ENCODE measurements at regions not wholly inside any gene's neighbourhood (a gene's known extent, or its start where the extent isn't known, plus 50 kb on each side); places are given as distances from the start of the nearest gene placed in this dataset.

DNA sequence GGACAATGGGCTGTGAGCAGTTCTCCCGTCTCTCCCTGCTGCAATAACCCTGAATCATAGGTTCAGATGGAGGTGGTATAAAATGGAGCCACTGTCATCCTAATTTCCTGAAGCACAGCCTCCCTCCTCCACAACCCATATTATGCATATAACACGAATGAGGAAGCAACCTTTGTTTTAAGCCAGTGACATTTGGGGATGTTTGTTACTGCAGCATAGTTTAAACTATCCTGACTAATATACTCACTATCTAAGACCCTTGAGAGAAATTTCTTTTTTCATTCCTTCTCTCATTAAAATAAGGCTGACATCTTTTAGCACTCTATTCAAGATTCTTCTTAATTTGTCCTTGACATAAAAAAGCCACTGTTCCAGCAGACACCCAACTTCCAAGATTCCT, 413.4 kb downstream of the SOX9 start:
- DNase-seq = no peak

DNA sequence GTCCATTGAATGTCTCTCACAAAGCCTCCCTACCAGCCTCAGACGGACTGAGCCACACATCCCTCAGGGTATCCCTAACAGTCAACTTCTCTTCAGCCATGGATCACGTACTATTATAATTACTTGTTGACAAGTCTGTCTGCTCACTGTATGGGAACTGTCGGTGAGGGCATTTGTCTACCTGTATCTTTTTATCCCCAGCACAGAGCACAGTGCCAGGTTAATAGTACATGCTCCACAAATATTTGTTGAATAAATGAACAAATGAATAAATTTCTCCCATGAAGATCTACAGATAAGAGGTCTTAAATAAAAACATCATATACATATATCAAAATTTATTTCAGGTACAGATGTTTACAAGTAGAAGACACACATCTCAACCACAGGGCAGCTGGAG, 414.0 kb downstream of the SOX9 start:
- no peak for DNase-seq

- DNase-seq = no peak
These were observed 414.5 kb downstream of the SOX9 start for GRCh38 chr17:72535346-72535745.

GRCh38 chr17:72535779-72536178, 415.0 kb downstream of the SOX9 start:
- no peak for DNase-seq

GRCh38 chr17:72536788-72537187, 416.0 kb downstream of the SOX9 start:
- DNase-seq = no peak

DNA sequence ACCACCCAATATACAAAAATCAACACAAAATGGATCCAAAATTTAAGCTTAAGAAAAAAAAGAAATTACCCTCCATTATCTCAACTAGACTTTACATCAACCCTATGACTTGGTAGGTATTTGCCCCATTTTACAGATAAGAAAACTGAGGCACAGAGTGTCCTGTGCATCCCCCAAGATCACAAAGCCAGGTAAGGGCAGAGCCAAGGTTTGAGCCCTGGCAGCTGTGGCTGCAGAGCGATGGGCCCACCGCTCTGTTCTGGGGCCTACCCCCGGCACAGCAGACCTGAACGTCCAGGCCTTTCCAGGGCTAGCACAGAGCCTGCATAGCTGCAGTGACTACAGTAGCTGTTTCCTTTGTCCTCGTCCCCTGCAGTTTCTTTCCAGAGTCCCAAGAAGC, 417.6 kb downstream of the SOX9 start:
- DNase-seq = no peak

- DNase-seq = no peak
These were observed 418.1 kb downstream of the SOX9 start for GRCh38 chr17:72538901-72539352.

DNA sequence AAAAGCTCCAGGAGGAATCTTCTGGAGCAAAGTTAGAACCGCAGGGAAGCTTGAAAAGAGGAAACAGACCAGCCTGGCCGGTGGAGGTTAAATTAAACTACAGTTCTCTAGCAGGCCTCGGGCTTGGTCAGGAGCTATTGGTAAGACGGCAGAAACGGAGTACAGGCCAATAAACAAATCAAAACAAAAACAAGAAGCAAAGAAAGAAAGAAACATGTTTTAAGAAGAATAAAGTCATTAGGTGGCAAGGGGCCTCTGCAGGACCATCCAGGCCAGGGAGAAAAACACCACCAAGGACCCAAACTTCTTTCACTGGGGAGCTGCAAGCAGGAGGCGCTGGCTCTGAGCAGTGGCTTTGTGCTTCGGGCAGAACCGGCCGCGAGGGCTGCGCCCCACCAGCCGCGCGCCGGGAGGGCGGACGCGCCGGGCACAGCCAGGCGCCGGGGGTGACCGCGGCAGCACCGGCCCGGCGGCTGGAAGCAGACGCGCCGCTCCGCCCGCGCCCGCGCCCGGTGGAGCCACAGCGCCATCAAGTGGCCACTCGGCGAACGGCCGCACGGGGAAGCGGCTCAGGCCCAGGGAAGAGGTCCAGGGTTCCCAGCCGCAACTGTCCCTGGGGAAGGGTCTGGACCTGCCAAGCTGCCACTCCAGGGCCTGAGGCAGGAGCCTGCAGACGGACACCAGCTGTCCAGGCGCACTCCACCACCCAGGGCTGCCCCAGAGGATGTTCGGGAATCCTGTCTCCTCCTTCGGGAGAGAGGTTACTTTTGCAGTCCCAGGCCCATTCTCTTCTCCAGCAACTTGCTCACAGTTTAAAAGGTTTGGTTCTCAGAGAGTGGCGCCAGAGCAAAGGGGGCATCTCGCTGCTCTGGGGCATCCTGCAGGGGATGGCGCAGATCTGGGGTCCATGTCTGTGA, 419.4 kb downstream of the SOX9 start:
- peak in 1 of 2 experiments; percentile 67 for DNase-seq

DNA sequence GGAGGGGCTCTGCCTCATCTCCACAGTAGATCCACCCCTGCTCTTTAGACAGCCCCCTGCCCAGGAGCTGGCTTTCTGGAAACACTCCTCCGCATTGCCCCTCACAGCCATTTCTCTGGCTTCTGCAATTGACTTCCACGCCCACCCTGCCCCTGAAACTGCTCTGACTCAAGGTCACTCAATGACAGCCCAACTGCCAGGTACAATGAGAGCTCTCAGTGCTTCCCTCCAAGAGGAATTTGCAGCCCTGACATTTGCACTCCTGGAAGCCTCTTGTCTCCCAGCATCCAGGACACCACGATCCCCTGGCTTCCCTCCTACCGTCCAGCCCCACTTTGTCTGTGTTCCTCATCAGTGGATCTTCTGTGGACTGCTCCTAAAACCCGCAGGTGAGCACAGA, 421.5 kb downstream of the SOX9 start:
- DNase-seq = no peak

- no peak for DNase-seq
These were observed 424.9 kb downstream of the SOX9 start for GRCh38 chr17:72545766-72546165.

DNA sequence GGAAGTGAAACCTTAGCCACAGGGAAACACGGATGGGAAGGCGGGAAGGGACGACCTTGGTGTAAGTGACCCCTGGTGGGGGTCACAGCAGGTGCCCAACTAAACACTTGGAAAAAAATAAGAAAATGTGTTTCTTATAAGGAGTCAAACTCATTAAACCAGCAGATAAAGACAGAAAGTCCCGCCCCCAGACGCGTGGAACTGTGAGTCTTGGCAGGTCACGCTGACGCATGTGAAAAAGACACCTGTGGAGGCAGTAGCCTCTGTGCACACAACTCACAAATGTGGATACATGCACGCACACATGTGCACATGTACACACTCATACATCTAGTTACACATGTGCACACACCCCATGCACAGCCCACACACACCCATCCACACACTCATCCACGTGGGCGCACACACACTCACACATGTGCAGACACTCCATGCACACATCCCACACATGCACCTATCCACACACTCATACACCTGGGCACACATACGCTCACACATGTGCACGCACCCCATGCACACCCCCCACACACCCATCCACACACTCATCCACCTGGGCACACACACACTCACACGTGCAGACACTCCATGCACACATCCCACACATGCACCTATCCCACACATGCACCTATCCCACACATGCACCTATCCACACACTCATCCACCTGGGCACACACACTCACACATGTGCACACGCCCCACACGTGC, 432.4 kb downstream of the SOX9 start:
- no peak for DNase-seq

GRCh38 chr17:72554508-72554907, 433.7 kb downstream of the SOX9 start:
- no peak for DNase-seq

DNA sequence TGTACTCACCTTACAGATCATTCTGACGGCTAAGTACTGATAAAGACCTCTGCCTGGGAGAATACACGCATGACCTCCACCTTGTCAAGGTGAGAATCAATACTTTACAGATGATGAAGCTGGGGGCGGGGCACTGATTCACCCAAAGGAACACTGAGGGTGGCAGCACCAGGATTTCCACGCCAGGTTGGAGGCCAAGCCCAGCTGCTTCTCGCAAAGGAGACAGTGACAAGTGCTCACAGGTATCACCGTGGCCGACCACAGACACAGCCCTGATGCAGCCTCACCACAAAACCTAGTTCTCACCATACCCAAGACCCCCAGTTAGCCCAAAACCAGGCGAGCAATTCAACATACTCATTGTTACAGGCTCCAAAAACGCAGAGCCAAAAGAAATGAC, 434.2 kb downstream of the SOX9 start:
- DNase-seq = no peak

- DNase-seq = peak; percentile 54 to 77
These were observed 436.4 kb downstream of the SOX9 start for GRCh38 chr17:72556944-72557826.

GRCh38 chr17:72558971-72559476, 438.2 kb downstream of the SOX9 start:
- no peak for DNase-seq

DNA sequence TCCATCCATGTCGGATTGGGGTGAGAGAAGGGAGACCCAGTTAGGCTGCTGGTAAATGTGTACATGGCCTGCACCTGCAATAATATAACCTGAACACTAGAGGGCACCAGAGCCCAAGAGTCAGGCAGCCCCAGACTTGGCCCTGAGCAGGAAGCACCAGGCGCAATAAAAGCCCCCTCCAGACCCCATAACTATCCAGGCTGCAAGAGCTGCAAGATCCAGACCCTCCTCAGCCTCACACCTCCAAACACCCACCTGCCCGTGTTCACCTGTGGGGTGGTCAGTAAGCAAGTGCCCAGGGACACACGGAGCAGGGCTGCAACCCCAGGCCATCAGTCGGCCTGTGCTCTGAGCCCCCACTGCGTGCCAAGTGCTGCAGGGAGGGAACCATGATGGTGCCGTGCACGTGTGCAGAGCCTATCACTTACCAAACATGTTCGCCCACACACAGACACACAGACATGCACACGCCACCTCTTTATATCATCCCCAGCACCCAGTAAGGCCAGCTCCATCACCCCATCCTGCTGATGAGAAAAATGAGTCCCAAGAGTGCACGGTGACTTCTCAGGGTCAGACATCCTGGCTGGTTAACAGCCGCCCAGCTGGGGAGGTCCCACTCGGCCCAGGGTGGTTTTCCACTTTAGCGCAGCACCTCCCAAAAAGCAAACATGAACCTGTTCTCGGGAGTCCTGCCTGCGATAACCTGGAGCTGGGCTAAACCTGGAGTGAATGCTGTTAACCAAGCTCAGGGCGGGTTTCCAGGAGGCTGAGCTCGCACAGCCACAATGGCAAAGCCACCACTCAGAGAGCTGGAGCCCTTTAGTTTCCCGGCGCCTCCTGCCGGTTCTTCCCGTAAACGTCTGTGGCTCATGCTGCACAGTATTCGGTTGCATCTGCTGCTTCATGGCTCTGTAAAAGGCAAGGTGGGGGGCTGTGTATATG, 439.8 kb downstream of the SOX9 start:
- peak in 1 of 2 experiments; percentile 58 for DNase-seq

GRCh38 chr17:72561266-72561665, 440.4 kb downstream of the SOX9 start:
- no peak for DNase-seq

- no peak for DNase-seq
These were observed 440.9 kb downstream of the SOX9 start for GRCh38 chr17:72561680-72562079.

DNA sequence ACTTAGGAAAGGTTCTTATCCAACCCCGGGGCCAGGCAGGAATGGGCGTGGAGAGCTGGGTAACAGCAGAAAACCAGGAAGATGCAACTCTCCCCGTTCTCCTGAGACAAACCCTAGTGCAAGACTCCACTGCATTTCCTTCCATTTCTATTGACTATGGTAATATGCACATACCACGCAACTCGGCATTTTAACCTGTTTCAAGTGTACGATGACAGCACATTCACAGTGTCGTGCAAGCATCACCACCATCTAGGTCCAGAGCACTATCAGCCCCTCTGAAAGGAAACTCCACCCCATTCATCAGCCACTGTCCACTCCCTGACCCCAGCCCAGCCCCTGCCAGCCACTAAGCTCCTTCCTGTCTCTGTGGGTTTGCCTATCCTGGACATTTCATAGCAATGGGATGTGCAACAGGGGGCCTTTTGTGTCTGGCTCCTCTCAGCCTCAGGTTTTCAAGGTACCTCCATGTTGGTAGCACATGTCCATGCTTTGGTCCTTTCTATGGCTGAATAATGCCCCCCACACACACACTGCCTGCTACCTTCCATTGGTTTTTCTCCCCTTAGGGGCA, 441.9 kb downstream of the SOX9 start:
- no peak for DNase-seq

DNA sequence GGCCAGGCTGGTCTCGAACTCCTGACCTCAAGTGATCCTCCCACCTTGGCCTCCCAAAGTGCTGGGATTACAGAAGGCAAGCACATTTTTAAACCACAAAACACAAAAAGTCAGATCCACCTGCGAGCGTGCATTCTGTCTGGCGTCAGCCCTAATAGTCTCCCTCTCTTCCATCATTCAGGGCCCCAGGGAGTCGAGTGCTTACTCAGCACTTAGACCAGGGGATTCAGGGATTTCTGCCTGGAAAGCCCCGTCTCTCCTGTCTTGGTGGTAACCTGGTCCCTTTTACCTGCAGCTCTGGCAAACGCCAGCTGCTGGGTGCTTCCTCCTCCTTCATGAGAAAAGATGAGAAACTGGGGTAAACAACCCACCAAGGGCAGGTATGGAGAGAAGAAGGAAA, 443.1 kb downstream of the SOX9 start:
- DNase-seq = no peak

DNA sequence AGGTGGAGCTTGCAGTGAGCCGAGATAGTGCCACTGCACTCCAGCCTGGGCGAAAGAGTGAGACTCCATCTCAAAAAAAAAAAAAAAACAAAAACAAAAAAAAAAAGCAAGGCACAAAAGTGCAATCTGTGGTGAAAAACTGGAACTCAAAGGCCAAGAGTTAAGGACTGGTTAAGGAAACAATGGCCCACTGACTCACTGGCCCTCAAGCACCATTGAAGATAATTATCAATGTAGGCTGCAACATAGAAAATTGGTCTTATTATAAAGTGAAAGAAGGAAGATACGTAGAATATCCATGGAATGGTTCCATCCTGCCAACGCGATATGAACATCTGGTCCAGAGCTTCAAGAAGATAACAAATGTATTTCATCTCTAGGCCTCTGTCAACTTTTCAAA, 444.2 kb downstream of the SOX9 start:
- no peak for DNase-seq

Measured in NCI-H446 (cell line).